ENCODE measurements at regions not wholly inside any gene's neighbourhood (a gene's known extent, or its start where the extent isn't known, plus 50 kb on each side); places are given as distances from the start of the nearest gene placed in this dataset.

DNA sequence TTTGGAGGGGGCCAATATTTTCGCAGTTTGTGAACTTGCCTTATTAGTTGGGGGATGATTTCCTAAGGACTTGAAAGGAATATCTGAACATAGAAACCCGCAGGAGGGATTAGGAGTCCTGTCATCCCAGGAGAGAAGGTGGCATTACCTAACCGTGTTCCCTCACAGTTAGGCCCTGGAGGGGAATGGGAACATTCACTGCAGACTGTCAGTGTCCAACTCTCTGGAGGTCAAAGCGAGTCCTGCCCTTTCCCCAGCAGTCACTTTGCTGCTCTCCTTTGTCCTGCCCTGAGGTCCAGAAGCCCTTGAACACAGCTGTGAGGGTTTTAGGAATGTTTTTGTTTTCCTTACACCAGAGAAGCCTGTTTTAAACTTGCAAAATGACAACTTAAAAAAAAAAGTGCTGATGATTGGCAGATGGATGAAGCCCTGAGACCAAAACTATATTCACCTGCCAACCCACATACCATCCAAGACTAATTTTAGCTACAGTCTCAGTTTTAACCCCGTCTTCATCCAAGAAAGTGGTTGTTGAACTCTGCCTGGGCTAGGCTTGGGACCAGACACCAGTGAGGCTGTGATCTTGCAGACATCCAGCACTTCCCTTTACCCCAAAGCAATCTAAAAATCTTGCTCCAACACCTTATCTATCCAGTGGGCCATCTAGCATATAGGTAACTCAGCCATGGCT is 90.5 kb upstream of the MEX3C start:
- no peaks in the 10 kb centered on the region for H3K79me2 ChIP-seq
- no peak overlapping the region for H3K27ac ChIP-seq
- H3K36me3 ChIP-seq (ENCODE audit: control insufficient read depth, insufficient read depth, low read length), result no peaks in the 10 kb centered on the region
- no peaks in the 10 kb centered on the region for H3K9me3 ChIP-seq (ENCODE audit: control insufficient read depth, low read length)
- H3K4me1 ChIP-seq, result no peaks in the 10 kb centered on the region
- no peaks in the 10 kb centered on the region for H3K27me3 ChIP-seq (ENCODE audit: control insufficient read depth, insufficient read depth, low read length)
- H3K4me2 ChIP-seq (ENCODE audit: low read length), result no peak overlapping the region
- no peak overlapping the region for H2AFZ ChIP-seq
- TF ChIP-seq, protein P1, sequence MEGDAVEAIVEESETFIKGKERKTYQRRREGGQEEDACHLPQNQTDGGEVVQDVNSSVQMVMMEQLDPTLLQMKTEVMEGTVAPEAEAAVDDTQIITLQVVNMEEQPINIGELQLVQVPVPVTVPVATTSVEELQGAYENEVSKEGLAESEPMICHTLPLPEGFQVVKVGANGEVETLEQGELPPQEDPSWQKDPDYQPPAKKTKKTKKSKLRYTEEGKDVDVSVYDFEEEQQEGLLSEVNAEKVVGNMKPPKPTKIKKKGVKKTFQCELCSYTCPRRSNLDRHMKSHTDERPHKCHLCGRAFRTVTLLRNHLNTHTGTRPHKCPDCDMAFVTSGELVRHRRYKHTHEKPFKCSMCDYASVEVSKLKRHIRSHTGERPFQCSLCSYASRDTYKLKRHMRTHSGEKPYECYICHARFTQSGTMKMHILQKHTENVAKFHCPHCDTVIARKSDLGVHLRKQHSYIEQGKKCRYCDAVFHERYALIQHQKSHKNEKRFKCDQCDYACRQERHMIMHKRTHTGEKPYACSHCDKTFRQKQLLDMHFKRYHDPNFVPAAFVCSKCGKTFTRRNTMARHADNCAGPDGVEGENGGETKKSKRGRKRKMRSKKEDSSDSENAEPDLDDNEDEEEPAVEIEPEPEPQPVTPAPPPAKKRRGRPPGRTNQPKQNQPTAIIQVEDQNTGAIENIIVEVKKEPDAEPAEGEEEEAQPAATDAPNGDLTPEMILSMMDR (IDR thresholded peaks at IDR 0.05), result no peak
- no peak overlapping the region for H3K4me3 ChIP-seq (ENCODE audit: low read depth, low read length)
- H3K9ac ChIP-seq, result no peak overlapping the region

- H2AFZ ChIP-seq, result no peak overlapping the region
These were observed 91.1 kb upstream of the MEX3C start for GRCh38 chr18:51288582-51288981.

DNA sequence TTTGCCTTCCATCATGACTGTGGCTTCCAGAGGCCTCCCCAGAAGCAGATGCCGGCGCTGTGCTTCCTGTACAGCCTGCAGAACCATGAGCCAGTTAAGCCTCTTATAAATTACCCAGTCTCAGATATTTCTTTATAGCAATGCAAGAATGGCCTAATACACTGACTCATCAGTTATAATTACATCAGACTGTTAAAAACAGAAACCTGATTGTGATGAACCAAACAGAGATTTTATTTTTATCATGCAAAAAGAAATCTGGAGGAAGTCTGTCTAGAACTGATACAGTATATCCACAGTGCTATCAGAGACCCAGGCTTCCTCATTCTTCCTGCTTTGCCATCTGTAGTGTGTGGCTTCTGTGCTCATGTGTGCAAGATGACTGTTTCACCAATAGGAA is 93.4 kb upstream of the MEX3C start:
- no peaks in the 10 kb centered on the region for H3K9me3 ChIP-seq (ENCODE audit: control insufficient read depth, low read length)
- H3K27ac ChIP-seq, result no peak overlapping the region
- TF ChIP-seq, protein P1 (IDR thresholded peaks at IDR 0.05), result no peak
- no peaks in the 10 kb centered on the region for H3K4me1 ChIP-seq
- H3K36me3 ChIP-seq (ENCODE audit: control insufficient read depth, insufficient read depth, low read length), result no peaks in the 10 kb centered on the region
- H2AFZ ChIP-seq, result no peak overlapping the region
- no peaks in the 10 kb centered on the region for H3K79me2 ChIP-seq
- no peaks in the 10 kb centered on the region for H3K27me3 ChIP-seq (ENCODE audit: control insufficient read depth, insufficient read depth, low read length)
- no peak overlapping the region for H3K4me2 ChIP-seq (ENCODE audit: low read length)
- H3K9ac ChIP-seq, result no peak overlapping the region
- no peak overlapping the region for H3K4me3 ChIP-seq (ENCODE audit: low read depth, low read length)

More at GRCh38 chr18:51288582-51288981, 91.1 kb upstream of the MEX3C start:
- Histone ChIP-seq H3K79me2 (no peaks in the 10 kb centered on the region), H3K4me3 (ENCODE audit: low read depth, low read length) (no peak overlapping the region), H3K36me3 (ENCODE audit: control insufficient read depth, insufficient read depth, low read length) (no peaks in the 10 kb centered on the region), H3K9ac (no peak overlapping the region), H3K4me1 (no peaks in the 10 kb centered on the region), H3K27ac (no peak overlapping the region), H3K27me3 (ENCODE audit: control insufficient read depth, insufficient read depth, low read length) (no peaks in the 10 kb centered on the region), H3K9me3 (ENCODE audit: control insufficient read depth, low read length) (no peaks in the 10 kb centered on the region), H3K4me2 (ENCODE audit: low read length) (no peak overlapping the region)
- TF ChIP-seq, protein P1 (IDR thresholded peaks at IDR 0.05), result no peak

DNA sequence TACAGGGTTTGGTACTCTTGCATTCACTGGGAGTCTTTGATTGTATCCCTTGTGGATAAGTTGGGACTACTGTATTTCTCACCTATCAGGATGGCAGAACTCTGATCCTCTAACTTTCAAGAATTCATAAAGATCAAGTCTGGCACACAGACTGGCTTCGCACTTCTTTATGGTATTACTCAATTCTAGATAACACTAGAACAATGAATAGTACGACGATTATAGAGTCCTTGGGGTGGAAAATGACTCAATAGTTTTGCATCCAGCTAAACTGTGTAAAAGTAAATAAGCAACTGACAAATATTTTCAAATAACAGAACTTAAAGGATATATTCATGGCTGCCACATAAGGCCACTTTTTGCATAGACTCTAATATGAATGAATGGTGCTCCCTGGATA is 103.4 kb upstream of the MEX3C start:
- H2AFZ ChIP-seq, result no peak overlapping the region
- no peaks in the 10 kb centered on the region for H3K4me1 ChIP-seq
- no peaks in the 10 kb centered on the region for H3K79me2 ChIP-seq
- H3K9me3 ChIP-seq (ENCODE audit: control insufficient read depth, low read length), result no peaks in the 10 kb centered on the region
- H3K4me3 ChIP-seq (ENCODE audit: low read depth, low read length), result no peak overlapping the region
- no peaks in the 10 kb centered on the region for H3K27me3 ChIP-seq (ENCODE audit: control insufficient read depth, insufficient read depth, low read length)
- no peak overlapping the region for H3K4me2 ChIP-seq (ENCODE audit: low read length)
- no peak overlapping the region for H3K9ac ChIP-seq
- TF ChIP-seq, protein P1 (IDR thresholded peaks at IDR 0.05), result no peak
- H3K36me3 ChIP-seq (ENCODE audit: control insufficient read depth, insufficient read depth, low read length), result no peaks in the 10 kb centered on the region
- H3K27ac ChIP-seq, result no peak overlapping the region

DNA sequence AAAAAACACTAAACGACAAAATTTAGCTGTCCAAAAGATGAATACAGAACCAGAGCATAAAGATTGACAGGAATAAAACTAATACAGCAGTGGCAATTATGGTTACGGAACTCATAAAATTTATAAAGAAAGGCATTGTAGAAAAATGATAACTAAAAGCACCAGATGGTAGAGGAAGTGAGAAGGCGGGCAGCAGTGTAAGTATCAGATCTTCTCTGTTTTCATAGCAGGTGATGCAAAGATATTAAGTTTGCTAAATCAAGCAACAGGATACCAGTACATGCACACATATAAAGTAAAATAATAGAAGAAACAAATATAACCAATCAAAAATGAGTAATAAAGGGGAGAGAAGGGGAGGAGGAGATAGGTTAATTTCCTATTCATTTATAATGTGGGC is 103.9 kb upstream of the MEX3C start:
- Histone ChIP-seq H3K4me3 (ENCODE audit: low read depth, low read length) (no peak overlapping the region), H3K4me1 (no peaks in the 10 kb centered on the region), H3K9ac (no peak overlapping the region), H3K9me3 (ENCODE audit: control insufficient read depth, low read length) (no peaks in the 10 kb centered on the region), H3K27ac (no peak overlapping the region), H2AFZ (no peak overlapping the region), H3K36me3 (ENCODE audit: control insufficient read depth, insufficient read depth, low read length) (no peaks in the 10 kb centered on the region), H3K27me3 (ENCODE audit: control insufficient read depth, insufficient read depth, low read length) (no peaks in the 10 kb centered on the region), H3K4me2 (ENCODE audit: low read length) (no peak overlapping the region), H3K79me2 (no peaks in the 10 kb centered on the region)
- TF ChIP-seq, protein P1 (IDR thresholded peaks at IDR 0.05), result no peak

All from parathyroid adenoma (tissue), 2 donors.